ENCODE measurements at regions not wholly inside any gene's neighbourhood (a gene's known extent, or its start where the extent isn't known, plus 50 kb on each side); places are given as distances from the start of the nearest gene placed in this dataset.

DNA sequence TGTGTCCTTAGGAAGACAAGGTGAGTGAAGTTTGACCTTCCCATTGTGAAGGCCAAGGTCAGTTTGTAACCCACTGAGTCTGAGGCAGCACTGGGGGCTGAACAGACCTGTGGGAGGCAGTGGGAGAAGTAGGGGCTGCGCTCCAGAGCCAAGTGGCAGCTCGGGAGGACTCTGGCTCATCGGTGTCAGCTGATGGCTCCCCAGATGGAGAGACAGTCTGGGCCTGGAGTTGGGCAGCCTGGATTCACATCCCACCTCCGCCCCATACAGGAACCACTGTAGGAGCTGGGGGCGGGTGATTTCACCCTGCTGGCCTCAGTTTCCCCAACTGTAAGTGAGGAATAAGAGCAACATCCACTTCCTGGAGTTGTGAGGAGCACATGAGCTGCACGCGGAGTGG lies 128.4 kb downstream of the FOXL1 start:
- intact Hi-C loops (cut with DNase I; ENCODE audit: low total_unique reads): no loop called here
- H3K4me3 ChIP-seq: no peak overlapping the region
- no peak for DNase-seq (ENCODE audit: low spot score in 2 of 2)
- H3K27ac ChIP-seq: peak overlapping the region in 1 of 2 donors; percentile 40
- H3K36me3 ChIP-seq: no peaks in the 10 kb centered on the region
- peaks cover 0 to 5% of the 10 kb centered on the region in 2 donors for H3K27me3 ChIP-seq
- TF ChIP-seq POLR2AphosphoS5 (IDR thresholded peaks at IDR 0.05) (no peak), POLR2A (IDR thresholded peaks at IDR 0.05) (no peak)
- TF ChIP-seq, protein P1, sequence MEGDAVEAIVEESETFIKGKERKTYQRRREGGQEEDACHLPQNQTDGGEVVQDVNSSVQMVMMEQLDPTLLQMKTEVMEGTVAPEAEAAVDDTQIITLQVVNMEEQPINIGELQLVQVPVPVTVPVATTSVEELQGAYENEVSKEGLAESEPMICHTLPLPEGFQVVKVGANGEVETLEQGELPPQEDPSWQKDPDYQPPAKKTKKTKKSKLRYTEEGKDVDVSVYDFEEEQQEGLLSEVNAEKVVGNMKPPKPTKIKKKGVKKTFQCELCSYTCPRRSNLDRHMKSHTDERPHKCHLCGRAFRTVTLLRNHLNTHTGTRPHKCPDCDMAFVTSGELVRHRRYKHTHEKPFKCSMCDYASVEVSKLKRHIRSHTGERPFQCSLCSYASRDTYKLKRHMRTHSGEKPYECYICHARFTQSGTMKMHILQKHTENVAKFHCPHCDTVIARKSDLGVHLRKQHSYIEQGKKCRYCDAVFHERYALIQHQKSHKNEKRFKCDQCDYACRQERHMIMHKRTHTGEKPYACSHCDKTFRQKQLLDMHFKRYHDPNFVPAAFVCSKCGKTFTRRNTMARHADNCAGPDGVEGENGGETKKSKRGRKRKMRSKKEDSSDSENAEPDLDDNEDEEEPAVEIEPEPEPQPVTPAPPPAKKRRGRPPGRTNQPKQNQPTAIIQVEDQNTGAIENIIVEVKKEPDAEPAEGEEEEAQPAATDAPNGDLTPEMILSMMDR (IDR thresholded peaks at IDR 0.05): no peak
- H3K4me1 ChIP-seq: no peaks in the 10 kb centered on the region
- no peaks in the 10 kb centered on the region for H3K9me3 ChIP-seq

DNA sequence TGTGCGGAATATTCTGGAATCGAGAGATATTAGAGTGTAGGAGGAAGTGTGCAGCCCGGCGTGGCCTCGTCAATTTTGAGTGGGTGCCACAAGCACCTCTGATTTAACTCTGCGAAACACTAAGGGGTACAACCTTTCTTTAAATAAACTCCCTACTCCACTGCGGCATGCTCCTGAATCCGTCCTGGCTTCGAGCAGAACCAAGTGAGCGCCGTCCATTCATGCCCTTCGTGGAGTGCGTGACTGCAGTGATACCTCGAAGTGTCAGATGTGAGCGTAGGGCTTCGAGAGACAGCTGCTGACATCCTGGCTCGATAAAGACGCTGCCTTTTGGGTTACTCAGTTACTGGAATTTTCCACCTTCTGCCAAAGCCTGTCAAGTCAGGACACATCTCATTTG lies 128.8 kb downstream of the FOXL1 start:
- Histone ChIP-seq H3K9me3 (no peaks in the 10 kb centered on the region), H3K4me1 (no peaks in the 10 kb centered on the region), H3K36me3 (no peaks in the 10 kb centered on the region), H3K27me3 (peaks cover 0 to 5% of the 10 kb centered on the region in 2 donors), H3K4me3 (no peak overlapping the region), H3K27ac (peak overlapping the region in 1 of 2 donors; percentile 40)
- intact Hi-C loops (cut with DNase I; ENCODE audit: low total_unique reads): no loop called here
- DNase-seq (ENCODE audit: low spot score in 2 of 2): no peak
- TF ChIP-seq POLR2AphosphoS5 (IDR thresholded peaks at IDR 0.05): no peak

GRCh38 chr16:86707581-86707980 lies 129.2 kb downstream of the FOXL1 start:
- peak in 1 of 2 donors; percentile 80 for DNase-seq (ENCODE audit: low spot score in 2 of 2)

DNA sequence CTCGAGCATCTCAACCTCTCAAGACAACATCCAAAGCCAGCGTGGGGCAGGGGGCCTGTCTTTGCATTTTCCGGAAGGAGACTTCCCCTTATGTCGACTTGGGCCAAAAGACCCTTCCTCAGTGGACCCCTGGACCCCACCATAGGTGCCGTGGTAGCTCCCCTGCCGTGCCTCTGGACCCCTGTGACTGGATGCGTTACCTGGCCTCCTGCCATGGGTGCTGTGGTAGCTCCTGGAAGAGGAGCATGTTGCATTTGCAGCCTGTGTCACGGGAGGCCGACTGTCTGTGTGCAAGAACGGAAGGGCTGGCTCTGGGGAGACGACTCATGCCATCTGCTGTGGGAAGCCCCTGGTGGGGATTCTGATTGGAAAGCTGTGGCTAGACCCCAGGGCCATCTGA lies 130.1 kb downstream of the FOXL1 start:
- intact Hi-C loops (cut with DNase I; ENCODE audit: low total_unique reads): no loop called here
- H3K9me3 ChIP-seq: no peaks in the 10 kb centered on the region
- peaks cover 0 to 10% of the 10 kb centered on the region in 2 donors for H3K27me3 ChIP-seq
- TF ChIP-seq POLR2AphosphoS5 (IDR thresholded peaks at IDR 0.05) (no peak), POLR2A (IDR thresholded peaks at IDR 0.05) (no peak)
- TF ChIP-seq, protein P1 (IDR thresholded peaks at IDR 0.05): no peak
- H3K4me1 ChIP-seq: no peaks in the 10 kb centered on the region
- DNase-seq (ENCODE audit: low spot score in 2 of 2): no peak
- H3K36me3 ChIP-seq: no peaks in the 10 kb centered on the region
- no peak overlapping the region for H3K27ac ChIP-seq
- H3K4me3 ChIP-seq: no peak overlapping the region

More at GRCh38 chr16:86707581-86707980, 129.2 kb downstream of the FOXL1 start:
- TF ChIP-seq POLR2AphosphoS5 (IDR thresholded peaks at IDR 0.05): no peak
- TF ChIP-seq, protein P1 (IDR thresholded peaks at IDR 0.05): no peak
- no peak for TF ChIP-seq POLR2A (IDR thresholded peaks at IDR 0.05)
- Histone ChIP-seq H3K9me3 (no peaks in the 10 kb centered on the region), H3K36me3 (no peaks in the 10 kb centered on the region), H3K27ac (peak overlapping the region in 1 of 2 donors; percentile 40), H3K4me3 (no peak overlapping the region), H3K27me3 (peaks cover 0 to 5% of the 10 kb centered on the region in 2 donors), H3K4me1 (no peaks in the 10 kb centered on the region)
- intact Hi-C loops (cut with DNase I; ENCODE audit: low total_unique reads): no loop called here

GRCh38 chr16:86709103-86709502 lies 130.8 kb downstream of the FOXL1 start:
- intact Hi-C loops (cut with DNase I; ENCODE audit: low total_unique reads): no loop called here
- H3K36me3 ChIP-seq: no peaks in the 10 kb centered on the region
- no peak for DNase-seq (ENCODE audit: low spot score in 2 of 2)
- peaks cover 0 to 10% of the 10 kb centered on the region in 2 donors for H3K27me3 ChIP-seq
- no peak overlapping the region for H3K27ac ChIP-seq
- H3K9me3 ChIP-seq: no peaks in the 10 kb centered on the region
- no peak overlapping the region for H3K4me3 ChIP-seq
- TF ChIP-seq POLR2AphosphoS5 (IDR thresholded peaks at IDR 0.05) (no peak), POLR2A (IDR thresholded peaks at IDR 0.05) (no peak)
- TF ChIP-seq, protein P1 (IDR thresholded peaks at IDR 0.05): no peak
- H3K4me1 ChIP-seq: no peaks in the 10 kb centered on the region
